Keratinocyte (primary cell): ENCODE measurements at regions not wholly inside any gene's neighbourhood (a gene's known extent, or its start where the extent isn't known, plus 50 kb on each side); places are given as distances from the start of the nearest gene placed in this dataset.

Experiments
- EZH2 ChIP-seq: IDR thresholded peaks from one replicate; pipeline ENCODE4 v1.6.1; 2012; ENCODE audit warnings: inconsistent platforms, mild to moderate bottlenecking, low read length, moderate library complexity
- TF ChIP-seq, protein P1 (sequence below), 3 experiments: IDR thresholded peaks in 1 of 3; conservative IDR thresholded peaks in 1 of 3; optimal IDR thresholded peaks in 1 of 3; 2 replicates in 2 of 3; 3 replicates in 1 of 3; pipeline versions ENCODE3 to v1.5.1; 2011; ENCODE audit warnings: low read length in 3 of 3, mild to moderate bottlenecking in 3 of 3, moderate library complexity in 2 of 3, control low read depth in 1 of 3, inconsistent platforms in 1 of 3; ENCODE audit not compliant: insufficient read depth in 2 of 3; ENCODE audit errors: extremely low read depth in 1 of 3

GRCh38 chr9:86471171-86471815 is 117.1 kb upstream of the TUT7 start:
- TF ChIP-seq, protein P1, sequence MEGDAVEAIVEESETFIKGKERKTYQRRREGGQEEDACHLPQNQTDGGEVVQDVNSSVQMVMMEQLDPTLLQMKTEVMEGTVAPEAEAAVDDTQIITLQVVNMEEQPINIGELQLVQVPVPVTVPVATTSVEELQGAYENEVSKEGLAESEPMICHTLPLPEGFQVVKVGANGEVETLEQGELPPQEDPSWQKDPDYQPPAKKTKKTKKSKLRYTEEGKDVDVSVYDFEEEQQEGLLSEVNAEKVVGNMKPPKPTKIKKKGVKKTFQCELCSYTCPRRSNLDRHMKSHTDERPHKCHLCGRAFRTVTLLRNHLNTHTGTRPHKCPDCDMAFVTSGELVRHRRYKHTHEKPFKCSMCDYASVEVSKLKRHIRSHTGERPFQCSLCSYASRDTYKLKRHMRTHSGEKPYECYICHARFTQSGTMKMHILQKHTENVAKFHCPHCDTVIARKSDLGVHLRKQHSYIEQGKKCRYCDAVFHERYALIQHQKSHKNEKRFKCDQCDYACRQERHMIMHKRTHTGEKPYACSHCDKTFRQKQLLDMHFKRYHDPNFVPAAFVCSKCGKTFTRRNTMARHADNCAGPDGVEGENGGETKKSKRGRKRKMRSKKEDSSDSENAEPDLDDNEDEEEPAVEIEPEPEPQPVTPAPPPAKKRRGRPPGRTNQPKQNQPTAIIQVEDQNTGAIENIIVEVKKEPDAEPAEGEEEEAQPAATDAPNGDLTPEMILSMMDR (optimal IDR thresholded peaks at IDR 0.05 in 1 of 3, IDR thresholded peaks at IDR 0.05 in 1 of 3, conservative IDR thresholded peaks at IDR 0.05 in 1 of 3; ENCODE audit: extremely low read depth in 1 of 3, insufficient read depth in 2 of 3, low read length in 3 of 3) = no peak
- TF ChIP-seq EZH2 = no peak
